Fibroblast of peridontal ligament (primary cell): ENCODE measurements at regions not wholly inside any gene's neighbourhood (a gene's known extent, or its start where the extent isn't known, plus 50 kb on each side); places are given as distances from the start of the nearest gene placed in this dataset.
"Not testable (repeated sequence)": the region's sequence is repeated elsewhere in the genome, so short reads cannot be mapped to it uniquely, and the experiment has no call there.

Experiments
- DNase-seq: peaks from one replicate; pipeline ENCODE4 v3.0.0-alpha.2; 2010; ENCODE audit errors: extremely low read depth

- no peak for DNase-seq
Observed at GRCh38 chr15:77877869-77878577, 199.5 kb downstream of the TBC1D2B start.

DNA sequence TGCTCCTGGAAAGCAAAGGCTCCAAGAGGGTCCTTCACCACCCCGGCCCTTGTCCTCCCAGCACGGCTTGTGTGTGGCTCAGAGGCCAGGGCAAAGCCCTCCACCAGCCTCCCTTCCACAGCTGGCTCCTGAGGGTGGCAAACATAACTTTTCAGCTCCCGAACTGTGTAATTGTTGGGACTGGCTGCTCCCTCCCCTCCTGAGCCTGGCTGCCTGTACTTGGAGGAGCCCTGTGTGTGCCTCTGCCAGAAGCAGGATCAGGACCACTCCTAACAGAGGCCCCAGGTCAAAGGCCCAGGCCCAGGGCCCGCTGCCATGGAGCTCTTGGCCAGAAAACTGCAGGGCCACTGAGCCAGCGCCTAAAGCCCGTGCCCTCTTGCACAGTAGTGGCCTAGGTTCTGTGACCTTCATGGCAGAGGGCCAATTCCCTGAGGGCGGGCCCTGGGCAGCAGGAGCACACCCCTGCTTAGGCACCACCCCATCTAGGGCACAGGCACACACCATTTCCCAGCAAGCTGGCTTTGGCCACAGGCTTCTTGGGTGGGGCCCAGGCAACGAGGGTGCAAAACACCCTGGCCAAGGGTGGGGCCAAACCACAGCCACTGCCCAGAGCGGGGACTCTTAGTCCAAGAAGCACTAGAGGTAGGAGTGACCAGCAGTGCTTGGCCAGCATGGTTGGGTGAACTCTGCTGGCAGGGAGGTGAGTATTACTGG is 201.2 kb downstream of the TBC1D2B start:
- not testable (repeated sequence) for DNase-seq

- DNase-seq, result peak; percentile 38
Observed at GRCh38 chr15:77875066-77875721, 202.3 kb downstream of the TBC1D2B start.

- no peak for DNase-seq
Observed at GRCh38 chr15:77874063-77874462, 203.4 kb downstream of the TBC1D2B start.

- DNase-seq, result not testable (repeated sequence)
Observed at GRCh38 chr15:77872521-77873425, 204.7 kb downstream of the TBC1D2B start.

DNA sequence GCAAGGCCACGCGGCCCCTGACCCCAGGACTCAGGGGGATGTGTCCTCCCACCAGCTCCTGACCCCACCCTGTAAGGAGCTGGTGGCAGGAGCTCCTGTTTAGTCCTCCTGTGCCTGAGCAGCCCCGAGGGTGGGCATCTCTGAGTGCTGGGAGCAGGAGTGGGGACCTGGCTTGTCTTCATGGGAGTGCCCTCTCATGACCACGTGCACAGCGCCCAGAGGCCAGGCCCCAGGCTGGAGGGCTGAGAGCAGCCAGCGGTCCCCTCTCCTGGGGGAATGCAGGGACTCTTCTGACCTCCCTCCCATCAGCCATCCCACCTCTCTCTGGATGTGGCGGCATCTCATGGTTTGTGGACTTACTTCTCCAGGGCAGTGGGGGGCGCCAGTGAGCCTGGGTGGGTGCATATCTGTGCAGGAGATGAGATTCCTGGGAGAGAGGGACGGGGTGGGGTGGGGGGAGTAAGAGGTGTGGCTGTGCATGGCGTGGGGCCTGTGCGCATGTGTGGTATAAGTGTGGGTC is 205.6 kb downstream of the TBC1D2B start:
- no peak for DNase-seq

- DNase-seq, result peak; percentile 55
Observed at GRCh38 chr15:77870195-77871065, 207.1 kb downstream of the TBC1D2B start.

- no peak for DNase-seq
Observed at GRCh38 chr15:77869021-77869895, 208.3 kb downstream of the TBC1D2B start.

GRCh38 chr15:77868048-77868629 is 209.4 kb downstream of the TBC1D2B start:
- DNase-seq, result not testable (repeated sequence)

DNA sequence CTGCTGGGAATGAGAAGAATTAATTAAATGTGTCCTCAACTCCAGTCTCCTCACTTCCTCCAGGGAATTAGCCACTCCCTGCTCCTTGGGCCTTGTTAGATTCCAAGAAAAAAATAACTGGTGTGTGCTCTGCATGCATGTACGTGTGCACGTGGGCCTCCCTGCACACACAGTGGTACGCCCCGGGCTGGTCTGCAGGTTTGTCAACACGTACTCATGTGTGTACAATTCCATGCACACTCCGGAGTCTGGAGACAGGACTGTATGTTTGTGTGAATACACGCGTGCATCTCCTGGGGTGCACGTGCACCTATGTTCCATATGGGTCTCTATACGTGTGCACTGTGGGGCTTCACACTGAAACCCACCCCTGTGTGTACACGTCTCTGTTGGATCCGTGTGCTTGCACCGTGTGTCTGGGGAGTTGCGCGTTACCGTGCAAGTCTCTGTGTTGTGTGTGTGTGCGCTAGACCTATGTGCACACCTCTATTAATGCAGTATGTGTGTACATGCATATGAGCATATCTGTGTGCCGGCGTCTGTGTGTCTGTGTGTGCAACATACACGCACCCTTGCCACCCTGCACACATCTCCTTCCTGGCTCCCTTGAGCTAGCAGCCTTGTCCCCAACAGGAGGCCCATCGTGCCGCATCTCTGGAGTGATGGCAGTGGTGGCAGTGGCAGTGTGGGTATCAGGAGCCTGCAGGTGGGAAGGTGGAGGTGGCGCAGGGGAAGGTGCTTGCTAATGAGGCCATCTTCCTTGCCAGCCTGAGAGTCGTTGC is 210.1 kb downstream of the TBC1D2B start:
- no peak for DNase-seq

GRCh38 chr15:77866596-77867125 is 210.8 kb downstream of the TBC1D2B start:
- DNase-seq, result no peak

GRCh38 chr15:77866186-77866585 is 211.3 kb downstream of the TBC1D2B start:
- no peak for DNase-seq

- DNase-seq, result no peak
Observed at GRCh38 chr15:77865701-77866100, 211.8 kb downstream of the TBC1D2B start.

- no peak for DNase-seq
Observed at GRCh38 chr15:77865106-77865610, 212.4 kb downstream of the TBC1D2B start.

- no peak for DNase-seq
Observed at GRCh38 chr15:77864211-77865105, 213.1 kb downstream of the TBC1D2B start.

DNA sequence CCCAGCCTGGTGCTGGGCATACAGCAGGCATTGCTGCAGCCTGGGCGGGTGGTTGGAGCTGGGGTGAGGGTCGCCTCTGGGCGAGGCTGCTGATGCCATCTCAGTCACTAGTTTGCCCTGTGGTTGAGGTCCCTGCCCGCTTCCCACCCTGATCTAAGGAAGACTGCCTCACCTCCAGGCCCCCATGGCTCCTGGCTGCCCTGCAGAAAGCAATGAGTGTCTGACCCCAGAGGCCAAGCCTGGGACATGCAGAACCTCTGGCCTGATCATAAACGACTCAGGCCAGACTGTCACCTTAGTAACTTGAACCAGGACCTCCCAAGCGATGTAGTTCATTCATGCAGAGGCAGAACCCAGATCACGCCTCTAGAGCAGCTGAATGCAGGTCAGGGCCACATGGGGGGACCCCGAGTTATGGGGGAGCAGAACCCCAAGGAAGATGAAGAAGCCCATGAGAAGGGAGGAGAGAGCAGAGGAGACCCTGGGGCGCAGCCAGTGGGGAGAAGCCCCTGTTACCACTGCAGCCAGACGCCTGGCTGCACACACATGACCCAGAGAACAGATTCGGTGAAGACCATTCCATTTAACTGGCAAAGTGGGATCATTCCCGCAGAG is 213.9 kb downstream of the TBC1D2B start:
- DNase-seq, result no peak
